IPS-18c (cell line): ENCODE measurements at regions not wholly inside any gene's neighbourhood (a gene's known extent, or its start where the extent isn't known, plus 50 kb on each side); places are given as distances from the start of the nearest gene placed in this dataset.
"Not testable (repeated sequence)": the region's sequence is repeated elsewhere in the genome, so short reads cannot be mapped to it uniquely, and the experiment has no call there.

Experiments
- H3K4me3 ChIP-seq: 2 replicates; pipeline ENCODE4 v1.7.0; 2013; ENCODE audit warnings: low read depth, mild to moderate bottlenecking, low read length, moderate library complexity; ENCODE audit not compliant: insufficient read depth
- H3K9me3 ChIP-seq: one replicate; pipeline ENCODE4 v1.6.1; 2013; ENCODE audit warnings: mild to moderate bottlenecking, low read length, moderate library complexity; ENCODE audit not compliant: control insufficient read depth, insufficient read depth

DNA sequence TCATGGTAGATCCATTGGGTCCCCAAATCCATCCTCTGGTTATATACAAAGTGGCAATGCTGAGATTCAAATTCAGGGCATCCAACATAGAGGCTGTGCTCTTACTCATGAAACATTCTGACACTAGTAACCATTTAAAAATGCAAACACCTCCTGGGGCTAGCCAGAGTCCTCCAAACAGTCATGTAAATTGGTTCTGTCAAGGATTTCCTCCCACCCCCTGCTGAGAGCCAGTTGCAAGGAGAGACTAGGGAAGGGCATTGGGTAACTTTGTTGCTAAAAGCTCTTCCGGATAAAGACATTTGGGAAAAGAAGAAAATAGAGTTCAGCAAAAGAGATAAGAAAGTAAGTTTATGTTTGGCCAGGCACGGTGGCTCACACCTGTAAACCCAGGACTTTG lies 58.3 kb downstream of the ART5 start:
- not testable (repeated sequence) for H3K4me3 ChIP-seq, H3K9me3 ChIP-seq

- H3K9me3 ChIP-seq, H3K4me3 ChIP-seq: not testable (repeated sequence)
Observed at GRCh38 chr11:3581389-3581725, 60.4 kb downstream of the ART5 start.

DNA sequence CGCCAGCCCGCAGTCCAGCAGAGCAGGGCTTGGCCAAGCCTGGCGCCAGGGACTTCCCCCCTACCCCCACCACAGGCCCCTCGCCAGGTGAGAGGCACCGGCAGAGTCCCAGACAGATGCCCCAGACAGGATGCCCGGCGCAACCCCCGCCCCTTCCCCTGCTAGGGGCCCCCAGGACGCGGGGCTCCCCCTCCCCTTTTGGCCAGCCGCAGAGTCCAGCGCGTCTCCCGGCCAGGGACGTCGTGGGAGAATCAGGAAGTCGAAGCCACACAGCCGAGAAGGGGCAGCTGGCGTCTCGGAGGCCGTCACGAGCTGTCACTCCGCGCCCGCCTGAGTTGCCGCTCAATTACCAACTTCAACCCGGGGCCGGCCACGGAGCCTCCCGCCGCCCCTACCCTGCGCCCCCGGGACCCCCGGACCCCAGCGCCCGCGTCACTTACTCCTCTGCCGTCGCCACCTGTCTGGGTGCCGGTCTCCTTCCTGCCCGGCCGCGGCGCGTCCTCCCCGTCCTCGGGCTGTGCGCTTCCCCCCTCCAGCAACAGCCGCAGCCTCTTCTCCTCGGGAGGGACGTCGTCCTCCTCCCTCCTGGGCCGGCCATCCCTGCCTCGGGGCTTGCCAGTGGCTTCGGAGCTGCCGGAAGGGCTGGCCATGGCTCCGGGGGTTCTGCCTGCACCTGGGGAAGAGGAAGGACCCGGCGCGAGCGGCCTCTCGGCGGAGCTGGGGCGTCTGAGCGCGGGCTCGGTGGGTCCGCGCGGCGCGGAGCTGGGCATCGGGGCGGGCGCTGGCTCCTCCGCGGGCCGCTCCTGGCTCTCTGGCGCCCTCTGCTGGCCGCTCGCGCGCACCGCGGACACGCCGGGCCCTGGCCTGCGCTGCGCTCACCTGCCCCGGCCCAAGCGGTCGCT lies 61.1 kb downstream of the ART5 start:
- peak overlapping the region; percentile 56 for H3K4me3 ChIP-seq
- not testable (repeated sequence) for H3K9me3 ChIP-seq

GRCh38 chr11:3579600-3580459 lies 62.0 kb downstream of the ART5 start:
- not testable (repeated sequence) for H3K4me3 ChIP-seq, H3K9me3 ChIP-seq

DNA sequence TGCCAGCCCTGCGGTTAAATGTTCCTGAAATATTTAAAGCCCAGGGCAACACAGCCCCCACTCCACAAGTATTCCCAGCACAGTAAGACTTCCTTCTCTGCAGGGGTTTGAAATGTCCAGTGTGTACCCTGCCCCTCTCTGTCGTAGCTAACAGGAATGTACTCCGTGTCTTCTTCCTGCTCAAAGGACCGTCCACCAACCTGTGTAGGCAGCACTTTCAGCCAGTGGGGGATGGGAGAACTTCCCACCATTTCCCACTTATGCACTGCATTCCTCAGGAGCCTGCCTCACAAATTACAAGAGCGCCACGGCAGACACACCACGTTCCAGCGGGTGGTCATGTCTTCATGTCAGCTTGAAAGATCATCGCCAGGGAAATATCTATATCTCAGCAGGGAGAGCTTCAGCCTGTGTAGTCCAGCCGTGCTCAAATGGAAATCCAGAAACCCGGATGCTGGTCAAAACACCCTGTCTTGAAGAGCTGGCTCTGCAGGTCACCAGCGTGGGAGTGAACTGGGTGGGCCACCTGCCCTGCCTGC lies 65.7 kb downstream of the ART5 start:
- not testable (repeated sequence) for H3K9me3 ChIP-seq, H3K4me3 ChIP-seq

DNA sequence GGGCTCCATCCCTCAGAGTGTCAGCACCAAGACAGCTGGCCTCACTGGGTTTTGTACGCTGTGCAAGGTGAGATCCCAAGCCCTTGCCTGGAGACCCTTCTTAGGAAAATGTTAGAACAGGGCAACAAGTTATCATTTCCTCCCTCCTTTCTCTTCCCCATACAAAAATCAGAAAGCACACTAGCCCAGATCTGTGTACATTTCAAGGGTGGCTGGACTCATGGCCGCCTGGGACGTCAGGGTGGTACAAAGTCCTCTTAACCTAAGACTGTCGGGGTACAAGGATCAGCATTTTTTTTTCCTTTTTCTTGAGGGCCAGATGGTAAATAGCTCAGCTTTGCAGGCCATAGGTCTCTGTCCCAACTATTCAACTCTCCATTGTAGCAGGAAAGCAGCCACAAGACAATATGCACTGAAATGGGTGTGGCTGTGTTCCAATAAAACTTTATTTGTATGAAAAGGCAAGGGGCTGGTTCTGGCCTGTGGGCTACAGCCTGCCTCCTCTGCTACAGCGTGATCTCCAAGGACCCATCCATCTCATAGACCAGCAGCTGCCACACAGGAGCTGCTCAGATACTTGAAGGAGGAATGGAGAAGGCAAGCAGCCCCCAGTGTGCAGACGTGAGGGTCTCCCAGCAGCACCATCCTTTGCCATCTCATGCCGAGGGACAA lies 68.7 kb downstream of the ART5 start:
- H3K9me3 ChIP-seq, H3K4me3 ChIP-seq: not testable (repeated sequence)

- H3K9me3 ChIP-seq, H3K4me3 ChIP-seq: not testable (repeated sequence)
Observed at GRCh38 chr11:3571752-3572151, 70.0 kb downstream of the ART5 start.

DNA sequence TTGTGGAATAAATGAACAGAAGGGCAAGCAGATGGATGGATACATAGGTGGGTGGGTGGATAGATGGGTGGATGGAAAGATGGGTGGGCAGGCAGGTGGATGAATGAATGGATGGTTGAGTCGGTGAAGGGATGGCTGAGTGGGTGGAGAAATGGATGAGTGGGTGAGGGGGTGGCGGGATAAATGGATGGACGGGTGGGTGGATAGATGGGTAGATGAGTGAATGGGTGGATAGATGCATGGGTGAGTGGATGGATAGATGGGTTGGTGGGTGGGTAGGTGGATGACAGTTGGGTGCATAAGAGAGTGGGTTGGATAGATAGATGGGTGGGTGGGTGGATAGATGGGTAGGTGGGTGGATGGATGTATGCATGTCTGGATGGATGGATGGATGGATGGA lies 76.0 kb downstream of the ART5 start:
- H3K9me3 ChIP-seq = not testable (repeated sequence)

GRCh38 chr11:3564383-3564782 lies 77.4 kb downstream of the ART5 start:
- H3K4me3 ChIP-seq, H3K9me3 ChIP-seq: not testable (repeated sequence)

More for the DNA sequence above, 76.0 kb downstream of the ART5 start:
- not testable (repeated sequence) for H3K4me3 ChIP-seq

- not testable (repeated sequence) for H3K4me3 ChIP-seq, H3K9me3 ChIP-seq
Observed at GRCh38 chr11:3554621-3555020, 87.2 kb downstream of the ART5 start.

DNA sequence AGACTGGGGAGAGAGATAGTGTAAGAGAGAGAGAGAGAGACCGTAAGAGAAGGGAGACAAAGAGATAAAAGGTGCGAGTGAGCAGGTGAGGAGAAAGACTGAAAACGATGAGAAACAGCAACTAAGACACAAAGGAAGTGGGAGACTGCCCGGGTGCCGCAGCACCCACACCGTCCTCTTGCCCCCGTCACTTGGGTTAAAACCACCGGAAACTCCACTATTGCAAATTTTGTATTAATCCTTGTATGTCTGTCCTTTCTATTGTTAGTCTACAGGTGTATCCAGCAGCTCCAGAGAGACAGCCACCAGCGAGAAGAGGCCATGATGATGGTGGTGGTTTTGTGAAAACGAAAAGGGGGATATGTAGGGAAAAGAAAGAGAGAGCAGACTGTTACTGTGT lies 96.8 kb downstream of the ART5 start:
- H3K9me3 ChIP-seq = not testable (repeated sequence)

GRCh38 chr11:3538220-3538619 lies 103.6 kb downstream of the ART5 start:
- not testable (repeated sequence) for H3K9me3 ChIP-seq, H3K4me3 ChIP-seq

More for the DNA sequence above, 96.8 kb downstream of the ART5 start:
- H3K4me3 ChIP-seq = not testable (repeated sequence)

GRCh38 chr11:3537254-3537653 lies 104.5 kb downstream of the ART5 start:
- H3K4me3 ChIP-seq, H3K9me3 ChIP-seq: not testable (repeated sequence)

- not testable (repeated sequence) for H3K9me3 ChIP-seq
Observed at GRCh38 chr11:3532958-3533357, 108.8 kb downstream of the ART5 start.

GRCh38 chr11:3531280-3531679 lies 110.5 kb downstream of the ART5 start:
- not testable (repeated sequence) for H3K4me3 ChIP-seq, H3K9me3 ChIP-seq

More at GRCh38 chr11:3532958-3533357, 108.8 kb downstream of the ART5 start:
- not testable (repeated sequence) for H3K4me3 ChIP-seq

DNA sequence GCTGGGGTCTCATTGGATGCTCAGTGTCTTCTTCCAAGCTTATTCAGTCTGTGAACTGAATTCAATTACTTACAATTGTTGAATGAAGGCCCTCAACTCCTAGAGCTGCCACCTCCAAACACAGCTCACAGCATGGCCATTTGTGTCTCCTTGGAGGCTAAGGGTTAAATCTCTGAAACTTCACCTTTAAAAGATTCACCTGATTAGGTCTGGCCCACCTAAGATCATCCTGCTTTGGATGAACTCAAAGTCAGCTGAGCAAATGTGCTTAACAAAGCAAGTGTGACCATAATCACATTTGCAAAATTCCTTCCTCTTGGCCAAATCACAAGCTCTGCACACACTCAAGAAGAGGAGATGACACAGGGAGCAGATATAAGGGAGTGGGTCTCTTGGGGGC lies 118.2 kb downstream of the ART5 start:
- H3K9me3 ChIP-seq, H3K4me3 ChIP-seq: not testable (repeated sequence)

GRCh38 chr11:3520905-3521304 lies 120.9 kb downstream of the ART5 start:
- not testable (repeated sequence) for H3K4me3 ChIP-seq, H3K9me3 ChIP-seq
